B cell (primary cell): ENCODE measurements at regions not wholly inside any gene's neighbourhood (a gene's known extent, or its start where the extent isn't known, plus 50 kb on each side); places are given as distances from the start of the nearest gene placed in this dataset.

Experiments used
- EZH2 ChIP-seq: IDR thresholded peaks from 2 replicates; pipeline ENCODE4 v1.6.1; 2012; ENCODE audit warnings: borderline replicate concordance, low read depth, mild to moderate bottlenecking, moderate library complexity, low read length; ENCODE audit not compliant: insufficient read depth, poor library complexity, severe bottlenecking
- TF ChIP-seq, protein P1 (sequence below): fragments of 200-600 bp; IDR thresholded peaks from one replicate; pipeline ENCODE4 v1.8.0; 2022; ENCODE audit warnings: antibody characterized with exemption, mild to moderate bottlenecking

DNA sequence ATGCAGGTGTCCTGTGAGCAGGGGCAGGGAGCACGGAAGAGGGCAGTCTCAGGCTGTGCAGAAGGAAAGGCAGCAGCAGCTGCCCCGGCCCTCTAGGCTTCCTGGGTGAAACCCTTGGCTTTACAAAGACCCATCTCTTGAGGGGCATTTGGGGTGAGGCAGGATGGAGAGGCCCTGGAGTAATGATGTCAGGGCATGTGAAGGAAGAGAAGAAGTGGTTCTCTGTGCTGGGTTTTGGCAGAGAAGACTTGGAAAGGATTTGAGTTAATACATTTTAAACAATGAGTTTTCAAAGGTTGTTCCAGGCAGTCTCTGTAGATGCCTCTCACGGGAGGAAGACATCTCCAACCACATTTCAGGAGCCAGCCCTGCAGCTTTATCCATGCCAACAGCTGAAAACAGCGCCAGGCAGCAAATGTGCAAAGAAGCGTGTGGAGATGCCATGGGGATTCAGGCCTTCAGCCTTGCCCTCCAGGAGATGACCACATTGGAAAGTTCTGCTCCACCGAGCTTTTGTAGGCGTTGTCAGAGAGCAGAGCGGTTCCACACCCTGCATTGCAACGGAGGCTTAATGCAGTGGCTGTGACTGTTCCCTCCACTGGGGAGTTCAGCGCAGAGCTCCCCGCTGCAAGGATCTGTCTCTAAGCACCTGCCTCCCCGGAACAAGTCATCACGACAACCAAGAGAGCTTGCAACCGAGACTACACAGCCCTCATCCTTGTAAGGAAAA, 322.8 kb downstream of the UQCRFS1 start:
- TF ChIP-seq, protein P1, sequence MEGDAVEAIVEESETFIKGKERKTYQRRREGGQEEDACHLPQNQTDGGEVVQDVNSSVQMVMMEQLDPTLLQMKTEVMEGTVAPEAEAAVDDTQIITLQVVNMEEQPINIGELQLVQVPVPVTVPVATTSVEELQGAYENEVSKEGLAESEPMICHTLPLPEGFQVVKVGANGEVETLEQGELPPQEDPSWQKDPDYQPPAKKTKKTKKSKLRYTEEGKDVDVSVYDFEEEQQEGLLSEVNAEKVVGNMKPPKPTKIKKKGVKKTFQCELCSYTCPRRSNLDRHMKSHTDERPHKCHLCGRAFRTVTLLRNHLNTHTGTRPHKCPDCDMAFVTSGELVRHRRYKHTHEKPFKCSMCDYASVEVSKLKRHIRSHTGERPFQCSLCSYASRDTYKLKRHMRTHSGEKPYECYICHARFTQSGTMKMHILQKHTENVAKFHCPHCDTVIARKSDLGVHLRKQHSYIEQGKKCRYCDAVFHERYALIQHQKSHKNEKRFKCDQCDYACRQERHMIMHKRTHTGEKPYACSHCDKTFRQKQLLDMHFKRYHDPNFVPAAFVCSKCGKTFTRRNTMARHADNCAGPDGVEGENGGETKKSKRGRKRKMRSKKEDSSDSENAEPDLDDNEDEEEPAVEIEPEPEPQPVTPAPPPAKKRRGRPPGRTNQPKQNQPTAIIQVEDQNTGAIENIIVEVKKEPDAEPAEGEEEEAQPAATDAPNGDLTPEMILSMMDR, result no peak
- no peak for TF ChIP-seq EZH2
